NCI-H1694 treated with DMSO at 0.1 percent for 48 hours (cell line): ENCODE measurements at regions not wholly inside any gene's neighbourhood (a gene's known extent, or its start where the extent isn't known, plus 50 kb on each side); places are given as distances from the start of the nearest gene placed in this dataset.

Experiments used
- DNase-seq: peaks from one replicate; lab custom pipeline; 2025; lab: John Stamatoyannopoulos, UW

- DNase-seq = no peak
Observed at GRCh38 chr13:31929031-31929770, 102.4 kb upstream of the FRY start.

GRCh38 chr13:31930490-31930889 is 101.1 kb upstream of the FRY start:
- no peak for DNase-seq

GRCh38 chr13:31930901-31931522 is 100.6 kb upstream of the FRY start:
- no peak for DNase-seq

GRCh38 chr13:31937436-31937835 is 94.1 kb upstream of the FRY start:
- no peak for DNase-seq

GRCh38 chr13:31940076-31940475 is 91.5 kb upstream of the FRY start:
- no peak for DNase-seq

- DNase-seq = no peak
Observed at GRCh38 chr13:31943591-31943990, 88.0 kb upstream of the FRY start.

- no peak for DNase-seq
Observed at GRCh38 chr13:31944262-31945160, 87.1 kb upstream of the FRY start.

- peak; percentile 84 for DNase-seq
Observed at GRCh38 chr13:31945202-31945961, 86.2 kb upstream of the FRY start.

GRCh38 chr13:31946091-31946770 is 85.3 kb upstream of the FRY start:
- DNase-seq = no peak

- DNase-seq = no peak
Observed at GRCh38 chr13:31947105-31947504, 84.5 kb upstream of the FRY start.

GRCh38 chr13:31947506-31947905 is 84.1 kb upstream of the FRY start:
- no peak for DNase-seq

GRCh38 chr13:31949486-31949885 is 82.1 kb upstream of the FRY start:
- DNase-seq = no peak

GRCh38 chr13:31950111-31950815 is 81.3 kb upstream of the FRY start:
- no peak for DNase-seq

- DNase-seq = no peak
Observed at GRCh38 chr13:31951215-31951678, 80.3 kb upstream of the FRY start.

GRCh38 chr13:31952641-31953380 is 78.8 kb upstream of the FRY start:
- DNase-seq = no peak

- no peak for DNase-seq
Observed at GRCh38 chr13:31955101-31955500, 76.5 kb upstream of the FRY start.

GRCh38 chr13:31955741-31956140 is 75.8 kb upstream of the FRY start:
- no peak for DNase-seq

- no peak for DNase-seq
Observed at GRCh38 chr13:31956980-31957644, 74.5 kb upstream of the FRY start.

- DNase-seq = no peak
Observed at GRCh38 chr13:31957772-31958171, 73.8 kb upstream of the FRY start.
